GM18517 (cell line): ENCODE measurements at regions not wholly inside any gene's neighbourhood (a gene's known extent, or its start where the extent isn't known, plus 50 kb on each side); places are given as distances from the start of the nearest gene placed in this dataset.
"Not testable (repeated sequence)": the region's sequence is repeated elsewhere in the genome, so short reads cannot be mapped to it uniquely, and the experiment has no call there.

Experiments used
- ATAC-seq: cut with Tn5 transposase; IDR thresholded peaks from one replicate; pipeline ENCODE4 v1.9.1; 2021; ENCODE audit warnings: mild to moderate bottlenecking, moderate library complexity; ENCODE audit not compliant: unreplicated experiment

GRCh38 chr21:23955135-23955843, 1652.0 kb downstream of the MRPL39 start:
- no peak for ATAC-seq

GRCh38 chr21:23952269-23952668, 1655.0 kb downstream of the MRPL39 start:
- ATAC-seq = no peak

GRCh38 chr21:23951251-23951650, 1656.0 kb downstream of the MRPL39 start:
- ATAC-seq = no peak

GRCh38 chr21:23950344-23950743, 1656.9 kb downstream of the MRPL39 start:
- no peak for ATAC-seq

- ATAC-seq = no peak
Observed at GRCh38 chr21:23949493-23949892, 1657.8 kb downstream of the MRPL39 start.

GRCh38 chr21:23939369-23940065, 1667.8 kb downstream of the MRPL39 start:
- no peak for ATAC-seq

- ATAC-seq = no peak
Observed at GRCh38 chr21:23936991-23937390, 1670.3 kb downstream of the MRPL39 start.

GRCh38 chr21:23936224-23936623, 1671.1 kb downstream of the MRPL39 start:
- ATAC-seq = no peak

GRCh38 chr21:23930565-23930964, 1676.7 kb downstream of the MRPL39 start:
- no peak for ATAC-seq

GRCh38 chr21:23926430-23926829, 1680.9 kb downstream of the MRPL39 start:
- ATAC-seq = not testable (repeated sequence)

GRCh38 chr21:23921670-23922418, 1685.4 kb downstream of the MRPL39 start:
- no peak for ATAC-seq

- no peak for ATAC-seq
Observed at GRCh38 chr21:23900727-23901126, 1706.6 kb downstream of the MRPL39 start.

GRCh38 chr21:23899561-23899960, 1707.7 kb downstream of the MRPL39 start:
- no peak for ATAC-seq

- no peak for ATAC-seq
Observed at GRCh38 chr21:23890652-23891051, 1716.6 kb downstream of the MRPL39 start.

- peak; percentile 65 for ATAC-seq
Observed at GRCh38 chr21:23887725-23888306, 1719.5 kb downstream of the MRPL39 start.

GRCh38 chr21:23886828-23887724, 1720.2 kb downstream of the MRPL39 start:
- ATAC-seq = no peak

GRCh38 chr21:23881783-23882182, 1725.5 kb downstream of the MRPL39 start:
- no peak for ATAC-seq

GRCh38 chr21:23876925-23877558, 1730.2 kb downstream of the MRPL39 start:
- ATAC-seq = no peak

- ATAC-seq = no peak
Observed at GRCh38 chr21:23874271-23874670, 1733.0 kb downstream of the MRPL39 start.
